Natural killer cell (primary cell): ENCODE measurements at regions not wholly inside any gene's neighbourhood (a gene's known extent, or its start where the extent isn't known, plus 50 kb on each side); places are given as distances from the start of the nearest gene placed in this dataset.

Experiments used
- ATAC-seq, 3 donors: fragments of 150-1000 bp in 2 of 3; fragments of 200-7000 bp in 1 of 3; cut with Tn5 transposase; 1 replicate in 1 of 3; 2 replicates in 2 of 3; pipeline ENCODE4 v1.10.0; 2021; ENCODE audit warnings: mild to moderate bottlenecking in 2 of 3, moderate library complexity in 2 of 3
- DNase-seq, 2 donors: peaks; one replicate each; pipeline versions ENCODE4 v3.0.0 to v3.0.0-alpha.2; 2013 to 2021; ENCODE audit warnings: mixed read lengths in 1 of 2
- H3K27ac ChIP-seq: one replicate; pipeline ENCODE4 v1.5.1; 2013; ENCODE audit warnings: mild to moderate bottlenecking, low read length
- H3K27me3 ChIP-seq: one replicate; pipeline ENCODE4 v1.6.1; 2013; ENCODE audit warnings: low read length; ENCODE audit not compliant: control insufficient read depth, insufficient read depth
- H3K36me3 ChIP-seq: one replicate; pipeline ENCODE4 v1.6.1; 2013; ENCODE audit warnings: low read length; ENCODE audit not compliant: control insufficient read depth, insufficient read depth
- H3K4me1 ChIP-seq: one replicate; pipeline ENCODE4 v1.6.1; 2013; ENCODE audit warnings: low read length; ENCODE audit not compliant: control insufficient read depth, insufficient read depth
- H3K4me3 ChIP-seq: one replicate; pipeline ENCODE4 v1.5.1; 2013; ENCODE audit warnings: low read length
- H3K9me3 ChIP-seq: one replicate; pipeline ENCODE4 v1.6.1; 2013; ENCODE audit warnings: low read length; ENCODE audit not compliant: control insufficient read depth, insufficient read depth
- H3K27ac Mint-ChIP-seq, 2 donors: one replicate each; pipeline ENCODE4 v1.8.0; 2022; ENCODE audit warnings: mild to moderate bottlenecking in 2 of 2, mixed read lengths in 2 of 2, moderate library complexity in 1 of 2
- H3K27me3 Mint-ChIP-seq, 2 donors: one replicate each; pipeline ENCODE4 v1.8.0; 2022; ENCODE audit warnings: low read depth in 2 of 2, mixed read lengths in 2 of 2
- H3K36me3 Mint-ChIP-seq: one replicate; pipeline ENCODE4 v1.8.0; 2022; ENCODE audit warnings: mixed read lengths
- H3K4me1 Mint-ChIP-seq, 2 donors: one replicate each; pipeline ENCODE4 v1.8.0; 2022; ENCODE audit warnings: mixed read lengths in 2 of 2
- H3K4me3 Mint-ChIP-seq: one replicate; pipeline ENCODE4 v1.8.0; 2022; ENCODE audit warnings: mild to moderate bottlenecking, moderate library complexity, mixed read lengths
- H3K9me3 Mint-ChIP-seq, 2 donors: one replicate each; pipeline ENCODE4 v1.8.0; 2022; ENCODE audit warnings: mixed read lengths in 2 of 2
- WGBS: methylation state at CpG from one replicate; pipeline ENCODE4 v1.1.7; 2013; ENCODE audit warnings: missing lambda C conversion rate; ENCODE audit not compliant: insufficient coverage; 5-methylcytosine and 5-hydroxymethylcytosine counted together
- intact Hi-C: fragments of 100-400 bp; cut with micrococcal nuclease; formaldehyde crosslinking; loops from one replicate; pipeline ENCODE4 v1.14.2; 2022
- TF ChIP-seq, protein P1 (sequence below): fragments of 200-600 bp; IDR thresholded peaks from one replicate; pipeline ENCODE4 v1.8.0; 2022; ENCODE audit warnings: antibody characterized with exemption

DNA sequence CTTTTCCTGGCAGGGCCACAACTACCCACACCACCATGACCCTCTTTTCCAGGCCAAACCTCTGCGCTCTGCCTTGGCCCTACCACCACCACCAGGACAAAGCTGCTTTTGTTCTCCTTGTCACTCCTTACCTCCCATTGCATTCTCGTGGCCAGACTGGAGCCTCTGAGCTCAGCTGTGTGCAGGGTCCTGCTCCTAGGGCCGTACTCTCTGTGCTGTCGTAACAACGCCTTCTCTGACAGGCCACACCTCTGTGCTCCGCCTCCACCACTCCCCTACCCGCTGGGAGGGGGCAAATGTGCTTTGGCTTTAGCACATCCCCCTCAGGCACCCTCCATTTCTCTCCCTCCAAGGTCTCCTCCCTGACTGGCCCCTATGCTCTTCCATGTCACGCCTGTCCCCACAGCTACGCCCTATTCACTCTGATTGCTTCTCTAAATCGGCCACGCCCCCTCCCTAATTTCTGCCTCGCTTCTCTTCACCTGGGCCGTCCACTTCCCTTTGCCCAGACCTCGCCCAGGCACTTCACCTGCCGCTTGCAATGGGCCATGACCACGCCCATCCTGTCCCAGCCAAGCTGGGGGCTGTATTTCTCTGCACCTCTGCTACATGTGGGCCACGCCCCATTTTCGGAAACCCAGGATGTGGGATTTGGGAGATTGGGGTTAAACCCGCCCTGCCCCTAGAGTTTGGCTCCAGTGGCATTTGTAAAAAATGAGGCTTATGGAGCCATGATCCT is 472.3 kb downstream of the KLF12 start:
- intact Hi-C loops, result no loop called here
- Histone ChIP-seq H3K36me3 (no peaks in the 10 kb centered on the region), H3K4me1 (no peaks in the 10 kb centered on the region), H3K9me3 (no peaks in the 10 kb centered on the region), H3K27ac (no peak overlapping the region), H3K27me3 (no peaks in the 10 kb centered on the region), H3K4me3 (no peak overlapping the region)
- H3K27me3 Mint-ChIP-seq, result peaks cover 0 to 4% of the 10 kb centered on the region in 2 donors
- H3K36me3 Mint-ChIP-seq, result no peaks in the 10 kb centered on the region
- DNase-seq, result no peak
- WGBS, result 87% methylated on average over 19 of the region's 19 CpGs
- peaks cover 0 to 5% of the 10 kb centered on the region in 2 donors for H3K9me3 Mint-ChIP-seq
- no peak for ATAC-seq
- TF ChIP-seq, protein P1, sequence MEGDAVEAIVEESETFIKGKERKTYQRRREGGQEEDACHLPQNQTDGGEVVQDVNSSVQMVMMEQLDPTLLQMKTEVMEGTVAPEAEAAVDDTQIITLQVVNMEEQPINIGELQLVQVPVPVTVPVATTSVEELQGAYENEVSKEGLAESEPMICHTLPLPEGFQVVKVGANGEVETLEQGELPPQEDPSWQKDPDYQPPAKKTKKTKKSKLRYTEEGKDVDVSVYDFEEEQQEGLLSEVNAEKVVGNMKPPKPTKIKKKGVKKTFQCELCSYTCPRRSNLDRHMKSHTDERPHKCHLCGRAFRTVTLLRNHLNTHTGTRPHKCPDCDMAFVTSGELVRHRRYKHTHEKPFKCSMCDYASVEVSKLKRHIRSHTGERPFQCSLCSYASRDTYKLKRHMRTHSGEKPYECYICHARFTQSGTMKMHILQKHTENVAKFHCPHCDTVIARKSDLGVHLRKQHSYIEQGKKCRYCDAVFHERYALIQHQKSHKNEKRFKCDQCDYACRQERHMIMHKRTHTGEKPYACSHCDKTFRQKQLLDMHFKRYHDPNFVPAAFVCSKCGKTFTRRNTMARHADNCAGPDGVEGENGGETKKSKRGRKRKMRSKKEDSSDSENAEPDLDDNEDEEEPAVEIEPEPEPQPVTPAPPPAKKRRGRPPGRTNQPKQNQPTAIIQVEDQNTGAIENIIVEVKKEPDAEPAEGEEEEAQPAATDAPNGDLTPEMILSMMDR, result no peak
- no peak overlapping the region for H3K4me3 Mint-ChIP-seq
- H3K27ac Mint-ChIP-seq, result no peak overlapping the region
- H3K4me1 Mint-ChIP-seq, result no peaks in the 10 kb centered on the region

DNA sequence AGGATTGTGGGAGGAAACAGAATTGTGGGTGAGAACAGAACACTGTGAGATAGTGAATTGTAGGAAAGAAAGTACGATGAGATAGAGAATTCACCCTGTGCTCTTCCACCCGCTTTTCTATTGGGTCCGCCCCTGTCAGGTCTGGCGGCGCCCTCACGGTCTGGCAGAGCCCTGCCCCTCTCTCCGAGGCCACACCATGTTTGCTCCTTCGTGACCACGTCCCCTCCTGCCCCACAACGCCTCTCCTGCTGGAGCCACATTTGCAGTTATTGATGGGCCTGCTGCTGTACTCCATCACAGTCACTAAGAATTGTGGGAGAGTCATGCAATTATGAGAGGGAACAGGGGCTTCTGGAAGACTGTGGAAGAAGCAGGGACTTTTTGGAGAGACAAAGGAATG is 473.1 kb downstream of the KLF12 start:
- 94% methylated on average over 10 of the region's 10 CpGs for WGBS
- H3K4me1 Mint-ChIP-seq, result no peaks in the 10 kb centered on the region
- Histone ChIP-seq H3K27ac (no peak overlapping the region), H3K27me3 (no peaks in the 10 kb centered on the region), H3K4me1 (no peaks in the 10 kb centered on the region), H3K4me3 (no peak overlapping the region), H3K9me3 (no peaks in the 10 kb centered on the region), H3K36me3 (no peaks in the 10 kb centered on the region)
- DNase-seq (no peak), ATAC-seq (no peak)
- H3K4me3 Mint-ChIP-seq, result no peak overlapping the region
- no peak overlapping the region for H3K27ac Mint-ChIP-seq
- H3K9me3 Mint-ChIP-seq, result peaks cover 0 to 5% of the 10 kb centered on the region in 2 donors
- TF ChIP-seq, protein P1, result no peak
- intact Hi-C loops, result no loop called here
- H3K27me3 Mint-ChIP-seq, result peaks cover 0 to 4% of the 10 kb centered on the region in 2 donors
- H3K36me3 Mint-ChIP-seq, result no peaks in the 10 kb centered on the region

DNA sequence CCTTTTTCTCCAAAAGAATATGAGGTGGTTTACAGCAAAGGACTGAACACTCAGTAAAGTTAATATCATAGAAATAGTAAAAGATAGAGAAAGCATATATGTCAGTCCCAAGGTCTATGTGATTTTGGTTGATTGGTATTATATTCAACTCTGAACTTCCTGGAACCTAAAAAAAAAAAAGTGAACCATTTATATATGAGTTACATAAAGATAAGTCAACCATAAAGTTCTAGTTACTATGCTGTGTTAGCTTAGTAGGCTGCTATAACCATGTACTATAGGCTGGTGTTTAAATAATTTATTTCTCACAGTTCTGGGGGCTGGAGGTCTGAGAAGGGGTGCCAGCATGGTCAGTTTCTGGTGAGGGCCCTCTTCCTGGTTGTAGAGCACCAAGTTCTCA is 475.6 kb downstream of the KLF12 start:
- Histone ChIP-seq H3K9me3 (no peaks in the 10 kb centered on the region), H3K27me3 (no peaks in the 10 kb centered on the region), H3K4me1 (no peaks in the 10 kb centered on the region), H3K4me3 (no peak overlapping the region), H3K36me3 (no peaks in the 10 kb centered on the region), H3K27ac (no peak overlapping the region)
- H3K36me3 Mint-ChIP-seq, result no peaks in the 10 kb centered on the region
- H3K4me1 Mint-ChIP-seq, result no peaks in the 10 kb centered on the region
- TF ChIP-seq, protein P1, result no peak
- no peak overlapping the region for H3K27ac Mint-ChIP-seq
- H3K4me3 Mint-ChIP-seq, result no peak overlapping the region
- DNase-seq (no peak), ATAC-seq (no peak)
- H3K9me3 Mint-ChIP-seq, result peaks cover 0 to 5% of the 10 kb centered on the region in 2 donors
- peaks cover 0 to 4% of the 10 kb centered on the region in 2 donors for H3K27me3 Mint-ChIP-seq
- intact Hi-C loops, result no loop called here
